ENCODE measurements at regions not wholly inside any gene's neighbourhood (a gene's known extent, or its start where the extent isn't known, plus 50 kb on each side); places are given as distances from the start of the nearest gene placed in this dataset.

- no peaks in the 10 kb centered on the region for H3K4me1 Mint-ChIP-seq
- H3K27ac ChIP-seq (ENCODE audit: insufficient read depth, low read length, poor library complexity, severe bottlenecking), result no peak overlapping the region
- ATAC-seq (ENCODE audit: low read depth in 2 of 2), result no peak
- no peaks in the 10 kb centered on the region for H3K27me3 ChIP-seq (ENCODE audit: control insufficient read depth, insufficient read depth, low read length)
- H3K27me3 Mint-ChIP-seq, result no peaks in the 10 kb centered on the region
- H3K4me3 ChIP-seq (ENCODE audit: low read depth, low read length), result no peak overlapping the region
- H3K4me1 ChIP-seq (ENCODE audit: control insufficient read depth, insufficient read depth, low read length, poor library complexity, severe bottlenecking), result no peaks in the 10 kb centered on the region
- no peak for DNase-seq
- no peaks in the 10 kb centered on the region for H3K36me3 ChIP-seq (ENCODE audit: control insufficient read depth, insufficient read depth, low read length)
- no peaks in the 10 kb centered on the region for H3K9me3 ChIP-seq (ENCODE audit: control insufficient read depth in 2 of 2, low read length in 2 of 2)
- no peak overlapping the region for H3K4me3 Mint-ChIP-seq
- H3K9me3 Mint-ChIP-seq, result peaks cover 0 to 17% (median 8%) of the 10 kb centered on the region in 7 donors
- H3K27ac Mint-ChIP-seq, result no peak overlapping the region
- H3K36me3 Mint-ChIP-seq, result no peaks in the 10 kb centered on the region
These were observed 151.0 kb upstream of the TOX3 start for GRCh38 chr16:52697971-52698370.

GRCh38 chr16:52696126-52696525, 149.2 kb upstream of the TOX3 start:
- no peaks in the 10 kb centered on the region for H3K4me1 ChIP-seq (ENCODE audit: control insufficient read depth, insufficient read depth, low read length, poor library complexity, severe bottlenecking)
- H3K9me3 ChIP-seq (ENCODE audit: control insufficient read depth in 2 of 2, low read length in 2 of 2), result peaks cover 3 to 4% of the 10 kb centered on the region in 2 experiments
- Mint-ChIP-seq H3K9me3 (peaks cover 0 to 24% (median 8%) of the 10 kb centered on the region in 7 donors), H3K27me3 (no peaks in the 10 kb centered on the region), H3K36me3 (no peaks in the 10 kb centered on the region), H3K4me3 (no peak overlapping the region), H3K27ac (no peak overlapping the region), H3K4me1 (no peaks in the 10 kb centered on the region)
- ATAC-seq (ENCODE audit: low read depth in 2 of 2) (no peak), DNase-seq (no peak)
- H3K4me3 ChIP-seq (ENCODE audit: low read depth, low read length), result no peak overlapping the region
- H3K27ac ChIP-seq (ENCODE audit: insufficient read depth, low read length, poor library complexity, severe bottlenecking), result no peak overlapping the region
- H3K27me3 ChIP-seq (ENCODE audit: control insufficient read depth, insufficient read depth, low read length), result no peaks in the 10 kb centered on the region
- H3K36me3 ChIP-seq (ENCODE audit: control insufficient read depth, insufficient read depth, low read length), result no peaks in the 10 kb centered on the region

- ATAC-seq (ENCODE audit: low read depth in 2 of 2), result no peak
- H3K4me3 Mint-ChIP-seq, result no peak overlapping the region
- no peaks in the 10 kb centered on the region for H3K27me3 ChIP-seq (ENCODE audit: control insufficient read depth, insufficient read depth, low read length)
- H3K4me1 Mint-ChIP-seq, result no peaks in the 10 kb centered on the region
- H3K27ac ChIP-seq (ENCODE audit: insufficient read depth, low read length, poor library complexity, severe bottlenecking), result no peak overlapping the region
- peaks cover 6 to 8% of the 10 kb centered on the region in 2 experiments for H3K9me3 ChIP-seq (ENCODE audit: control insufficient read depth in 2 of 2, low read length in 2 of 2)
- H3K36me3 Mint-ChIP-seq, result no peaks in the 10 kb centered on the region
- no peaks in the 10 kb centered on the region for H3K4me1 ChIP-seq (ENCODE audit: control insufficient read depth, insufficient read depth, low read length, poor library complexity, severe bottlenecking)
- no peak for DNase-seq
- peaks cover 2 to 29% (median 11%) of the 10 kb centered on the region in 7 donors for H3K9me3 Mint-ChIP-seq
- no peak overlapping the region for H3K27ac Mint-ChIP-seq
- H3K27me3 Mint-ChIP-seq, result no peaks in the 10 kb centered on the region
- no peak overlapping the region for H3K4me3 ChIP-seq (ENCODE audit: low read depth, low read length)
- no peaks in the 10 kb centered on the region for H3K36me3 ChIP-seq (ENCODE audit: control insufficient read depth, insufficient read depth, low read length)
These were observed 143.5 kb upstream of the TOX3 start for GRCh38 chr16:52690468-52690867.

- Mint-ChIP-seq H3K27me3 (no peaks in the 10 kb centered on the region), H3K4me3 (no peak overlapping the region), H3K9me3 (peaks cover 0 to 14% (median 9%) of the 10 kb centered on the region in 7 donors), H3K4me1 (no peaks in the 10 kb centered on the region), H3K36me3 (no peaks in the 10 kb centered on the region), H3K27ac (no peak overlapping the region)
- H3K27me3 ChIP-seq (ENCODE audit: control insufficient read depth, insufficient read depth, low read length), result no peaks in the 10 kb centered on the region
- no peak for ATAC-seq (ENCODE audit: low read depth in 2 of 2)
- H3K4me1 ChIP-seq (ENCODE audit: control insufficient read depth, insufficient read depth, low read length, poor library complexity, severe bottlenecking), result no peaks in the 10 kb centered on the region
- H3K9me3 ChIP-seq (ENCODE audit: control insufficient read depth in 2 of 2, low read length in 2 of 2), result no peaks in the 10 kb centered on the region
- no peak overlapping the region for H3K27ac ChIP-seq (ENCODE audit: insufficient read depth, low read length, poor library complexity, severe bottlenecking)
- DNase-seq, result no peak
- no peaks in the 10 kb centered on the region for H3K36me3 ChIP-seq (ENCODE audit: control insufficient read depth, insufficient read depth, low read length)
- H3K4me3 ChIP-seq (ENCODE audit: low read depth, low read length), result no peak overlapping the region
These were observed 134.1 kb upstream of the TOX3 start for GRCh38 chr16:52680993-52681392.

GRCh38 chr16:52677501-52677900, 130.6 kb upstream of the TOX3 start:
- Histone ChIP-seq H3K27me3 (ENCODE audit: control insufficient read depth, insufficient read depth, low read length) (no peaks in the 10 kb centered on the region), H3K9me3 (ENCODE audit: control insufficient read depth in 2 of 2, low read length in 2 of 2) (no peaks in the 10 kb centered on the region), H3K27ac (ENCODE audit: insufficient read depth, low read length, poor library complexity, severe bottlenecking) (no peak overlapping the region), H3K36me3 (ENCODE audit: control insufficient read depth, insufficient read depth, low read length) (no peaks in the 10 kb centered on the region), H3K4me3 (ENCODE audit: low read depth, low read length) (no peak overlapping the region), H3K4me1 (ENCODE audit: control insufficient read depth, insufficient read depth, low read length, poor library complexity, severe bottlenecking) (no peaks in the 10 kb centered on the region)
- H3K27ac Mint-ChIP-seq, result no peak overlapping the region
- DNase-seq, result no peak
- H3K36me3 Mint-ChIP-seq, result no peaks in the 10 kb centered on the region
- ATAC-seq (ENCODE audit: low read depth in 2 of 2), result no peak
- H3K4me3 Mint-ChIP-seq, result no peak overlapping the region
- H3K27me3 Mint-ChIP-seq, result no peaks in the 10 kb centered on the region
- peaks cover 0 to 13% (median 8%) of the 10 kb centered on the region in 7 donors for H3K9me3 Mint-ChIP-seq
- H3K4me1 Mint-ChIP-seq, result no peaks in the 10 kb centered on the region

GRCh38 chr16:52676959-52677358, 130.0 kb upstream of the TOX3 start:
- ATAC-seq (ENCODE audit: low read depth in 2 of 2) (no peak), DNase-seq (no peak)
- H3K27ac Mint-ChIP-seq, result no peak overlapping the region
- no peaks in the 10 kb centered on the region for H3K27me3 Mint-ChIP-seq
- H3K9me3 ChIP-seq (ENCODE audit: control insufficient read depth in 2 of 2, low read length in 2 of 2), result no peaks in the 10 kb centered on the region
- no peaks in the 10 kb centered on the region for H3K27me3 ChIP-seq (ENCODE audit: control insufficient read depth, insufficient read depth, low read length)
- no peak overlapping the region for H3K27ac ChIP-seq (ENCODE audit: insufficient read depth, low read length, poor library complexity, severe bottlenecking)
- no peaks in the 10 kb centered on the region for H3K36me3 ChIP-seq (ENCODE audit: control insufficient read depth, insufficient read depth, low read length)
- no peak overlapping the region for H3K4me3 ChIP-seq (ENCODE audit: low read depth, low read length)
- no peaks in the 10 kb centered on the region for H3K4me1 Mint-ChIP-seq
- H3K36me3 Mint-ChIP-seq, result no peaks in the 10 kb centered on the region
- no peaks in the 10 kb centered on the region for H3K4me1 ChIP-seq (ENCODE audit: control insufficient read depth, insufficient read depth, low read length, poor library complexity, severe bottlenecking)
- no peak overlapping the region for H3K4me3 Mint-ChIP-seq
- peaks cover 0 to 13% (median 6%) of the 10 kb centered on the region in 7 donors for H3K9me3 Mint-ChIP-seq

DNA sequence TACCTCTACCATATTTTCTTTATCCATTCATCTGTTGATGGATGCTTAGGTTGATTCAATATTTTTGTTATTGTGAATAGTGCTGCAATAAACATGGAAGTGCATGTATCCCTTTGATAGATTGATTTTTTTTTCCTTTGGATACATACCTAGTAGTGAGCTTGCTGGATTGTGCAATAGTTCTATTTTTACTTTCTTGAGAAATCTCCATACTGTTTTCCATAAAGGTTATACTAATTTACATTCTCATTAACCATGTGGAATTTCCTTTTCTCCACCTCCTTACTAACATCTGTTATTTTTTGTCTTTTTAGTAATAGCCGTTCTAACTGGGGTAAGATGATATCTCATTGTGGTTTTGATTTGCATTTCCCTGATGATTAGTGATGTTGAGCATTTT, 124.6 kb upstream of the TOX3 start:
- no peak for ATAC-seq (ENCODE audit: low read depth in 2 of 2)
- no peaks in the 10 kb centered on the region for H3K9me3 ChIP-seq (ENCODE audit: control insufficient read depth in 2 of 2, low read length in 2 of 2)

DNA sequence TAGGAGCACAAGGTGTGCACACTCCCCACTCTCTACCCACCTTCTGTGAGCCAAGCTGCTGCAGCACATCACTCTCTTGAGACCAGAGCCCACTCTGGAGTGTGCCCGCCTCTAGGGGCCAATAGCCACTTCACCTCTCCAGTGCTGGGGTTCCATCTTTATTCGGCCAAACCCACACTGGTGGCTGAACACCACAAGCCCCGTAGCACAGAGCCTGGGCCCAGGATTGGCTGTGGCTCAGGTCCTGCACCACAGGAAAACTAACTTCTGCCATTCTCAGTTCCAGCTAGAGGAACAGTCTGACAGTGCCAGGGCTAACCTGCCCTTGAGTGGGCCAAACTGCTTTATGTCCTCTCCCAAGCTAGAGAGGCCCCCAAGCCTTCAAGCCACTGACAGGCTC, 111.0 kb upstream of the TOX3 start:
- Mint-ChIP-seq H3K27me3 (no peaks in the 10 kb centered on the region), H3K4me3 (no peak overlapping the region), H3K36me3 (no peaks in the 10 kb centered on the region), H3K4me1 (no peaks in the 10 kb centered on the region), H3K27ac (no peak overlapping the region), H3K9me3 (peaks cover 2 to 19% (median 6%) of the 10 kb centered on the region in 7 donors)
- no peaks in the 10 kb centered on the region for H3K4me1 ChIP-seq (ENCODE audit: control insufficient read depth, insufficient read depth, low read length, poor library complexity, severe bottlenecking)
- H3K27ac ChIP-seq (ENCODE audit: insufficient read depth, low read length, poor library complexity, severe bottlenecking), result no peak overlapping the region
- ATAC-seq (ENCODE audit: low read depth in 2 of 2) (no peak), DNase-seq (no peak)
- H3K9me3 ChIP-seq (ENCODE audit: control insufficient read depth in 2 of 2, low read length in 2 of 2), result peaks cover 8 to 9% of the 10 kb centered on the region in 2 experiments
- H3K4me3 ChIP-seq (ENCODE audit: low read depth, low read length), result no peak overlapping the region
- no peaks in the 10 kb centered on the region for H3K27me3 ChIP-seq (ENCODE audit: control insufficient read depth, insufficient read depth, low read length)
- H3K36me3 ChIP-seq (ENCODE audit: control insufficient read depth, insufficient read depth, low read length), result no peaks in the 10 kb centered on the region

More for the DNA sequence above, 124.6 kb upstream of the TOX3 start:
- Histone ChIP-seq H3K27me3 (ENCODE audit: control insufficient read depth, insufficient read depth, low read length) (no peaks in the 10 kb centered on the region), H3K36me3 (ENCODE audit: control insufficient read depth, insufficient read depth, low read length) (no peaks in the 10 kb centered on the region), H3K4me1 (ENCODE audit: control insufficient read depth, insufficient read depth, low read length, poor library complexity, severe bottlenecking) (no peaks in the 10 kb centered on the region), H3K4me3 (ENCODE audit: low read depth, low read length) (no peak overlapping the region), H3K27ac (ENCODE audit: insufficient read depth, low read length, poor library complexity, severe bottlenecking) (no peak overlapping the region)
- DNase-seq, result no peak
- Mint-ChIP-seq H3K36me3 (no peaks in the 10 kb centered on the region), H3K27me3 (no peaks in the 10 kb centered on the region), H3K4me3 (no peak overlapping the region), H3K4me1 (no peaks in the 10 kb centered on the region), H3K9me3 (peaks cover under 1 to 10% (median 3%) of the 10 kb centered on the region in 7 donors), H3K27ac (no peak overlapping the region)

Data from CD4-positive, CD25-positive, alpha-beta regulatory T cell (primary cell).